ENCODE measurements at regions not wholly inside any gene's neighbourhood (a gene's known extent, or its start where the extent isn't known, plus 50 kb on each side); places are given as distances from the start of the nearest gene placed in this dataset.

DNA sequence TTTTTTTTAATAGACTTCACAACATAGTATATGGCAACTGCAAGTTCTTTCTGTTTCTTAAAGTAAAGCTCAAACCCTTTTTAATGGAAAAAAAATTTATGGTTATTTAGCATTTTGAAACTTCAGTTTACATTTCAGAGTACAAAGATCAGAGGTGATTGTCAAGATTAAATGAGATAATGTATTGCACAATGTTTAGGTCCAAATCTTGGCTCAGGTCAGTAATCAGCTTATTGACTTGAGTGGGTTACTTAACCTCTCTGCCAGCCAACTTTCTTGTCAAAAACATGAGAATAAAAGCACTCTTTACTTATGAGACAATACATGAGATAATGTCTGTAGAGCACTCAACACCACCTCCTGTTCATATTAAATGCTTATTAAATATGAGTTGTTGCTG, 345.1 kb upstream of the PTPRD start:
- FAIRE-seq: no peak
- DNase-seq (ENCODE audit: insufficient read length, low spot score): no peak

DNA sequence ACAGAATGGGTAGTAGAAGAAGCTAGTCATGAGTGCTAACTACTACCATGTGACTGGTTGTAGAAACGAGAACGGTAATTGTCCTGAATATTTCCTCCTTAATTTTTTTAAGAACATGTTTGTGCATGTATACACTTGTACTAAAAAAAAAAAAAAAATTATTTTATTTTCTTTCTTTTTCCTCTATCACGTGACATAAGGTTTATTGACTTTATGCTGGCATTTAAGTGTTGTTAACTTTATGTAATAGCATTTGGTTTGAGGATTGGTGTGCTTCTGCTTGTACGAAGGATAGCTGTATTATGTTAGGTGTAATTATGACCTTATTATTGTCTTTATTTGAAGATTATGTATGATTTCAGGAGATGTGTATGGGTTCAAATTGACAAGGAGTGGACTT, 349.1 kb upstream of the PTPRD start:
- DNase-seq (ENCODE audit: insufficient read length, low spot score): no peak
- FAIRE-seq: no peak

DNA sequence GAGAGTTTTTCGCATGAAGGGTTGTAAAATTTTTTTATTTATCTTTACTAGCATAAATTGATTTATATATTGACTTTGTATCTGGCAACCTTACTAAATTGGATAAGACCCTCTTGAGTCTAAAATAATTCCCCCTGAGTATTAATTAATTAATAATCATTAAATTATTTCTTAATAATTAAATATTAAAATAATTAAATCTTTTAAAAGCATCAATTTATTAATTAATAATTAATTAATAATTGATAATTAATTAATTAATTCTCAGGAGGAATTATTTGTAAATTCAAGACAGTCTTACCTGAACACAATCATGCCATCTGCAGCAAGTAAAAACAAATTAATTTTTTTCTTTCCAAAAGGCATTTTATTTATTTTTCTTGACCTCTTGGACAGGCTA, 370.4 kb upstream of the PTPRD start:
- DNase-seq (ENCODE audit: insufficient read length, low spot score) (no peak), FAIRE-seq (no peak)

DNA sequence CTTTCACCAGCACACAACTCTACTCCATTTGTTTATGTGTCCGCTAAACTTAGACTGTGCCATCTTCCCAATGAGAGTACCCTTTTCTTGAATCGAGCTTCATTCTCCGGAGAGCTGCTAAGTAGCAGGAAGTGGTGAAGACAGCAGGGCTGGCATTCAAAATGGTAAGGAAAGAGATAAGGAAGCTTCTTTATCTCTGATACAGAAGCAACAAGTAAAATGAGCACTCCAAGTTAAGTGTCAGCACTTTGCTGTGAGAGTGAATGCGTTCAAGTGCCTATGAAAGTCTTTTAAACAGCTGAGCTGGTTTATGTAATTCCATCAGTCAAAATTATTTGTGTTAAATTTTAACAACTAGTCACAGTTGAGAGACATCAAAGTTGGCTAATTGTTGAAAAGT, 386.8 kb upstream of the PTPRD start:
- FAIRE-seq: no peak
- no peak for DNase-seq (ENCODE audit: insufficient read length, low spot score)

DNA sequence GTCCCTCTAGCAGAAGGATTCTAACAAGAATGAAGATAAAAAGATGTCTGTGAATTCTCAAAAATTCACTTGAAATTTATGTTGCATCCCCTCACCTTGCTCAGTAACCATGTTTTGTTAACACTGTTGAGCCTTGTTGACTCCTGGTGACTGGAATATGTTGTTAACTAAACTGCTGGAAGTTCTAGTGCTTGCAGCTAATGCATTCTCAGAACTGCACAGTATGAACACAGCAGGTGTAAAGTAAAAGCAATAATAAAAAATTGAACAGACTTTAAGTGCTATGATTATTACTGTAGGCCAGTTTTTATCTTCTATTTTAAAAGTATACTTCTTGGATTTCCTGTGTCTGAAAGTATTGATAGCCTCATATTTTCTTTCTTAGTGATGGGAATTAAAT, 388.7 kb upstream of the PTPRD start:
- DNase-seq (ENCODE audit: insufficient read length, low spot score) (no peak), FAIRE-seq (no peak)

DNA sequence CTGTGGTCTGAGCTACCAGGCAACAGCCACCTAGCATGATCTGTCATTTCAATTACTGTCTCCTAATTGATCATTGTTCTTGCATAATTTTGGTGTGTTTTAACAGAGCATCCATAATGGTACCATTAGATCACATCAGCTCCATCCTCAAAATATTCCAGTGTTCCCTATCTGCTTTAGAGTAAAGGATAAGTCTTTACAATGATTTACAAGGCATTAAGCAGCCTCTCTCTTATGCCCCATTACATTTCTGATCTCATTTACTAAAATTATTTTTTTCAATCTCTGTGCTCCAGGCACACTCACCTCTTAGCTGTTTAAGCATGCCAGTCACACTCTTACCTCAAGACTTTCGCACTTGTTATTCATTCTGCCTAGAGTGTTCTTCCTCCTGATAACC, 389.9 kb upstream of the PTPRD start:
- DNase-seq (ENCODE audit: insufficient read length, low spot score) (no peak), FAIRE-seq (no peak)

DNA sequence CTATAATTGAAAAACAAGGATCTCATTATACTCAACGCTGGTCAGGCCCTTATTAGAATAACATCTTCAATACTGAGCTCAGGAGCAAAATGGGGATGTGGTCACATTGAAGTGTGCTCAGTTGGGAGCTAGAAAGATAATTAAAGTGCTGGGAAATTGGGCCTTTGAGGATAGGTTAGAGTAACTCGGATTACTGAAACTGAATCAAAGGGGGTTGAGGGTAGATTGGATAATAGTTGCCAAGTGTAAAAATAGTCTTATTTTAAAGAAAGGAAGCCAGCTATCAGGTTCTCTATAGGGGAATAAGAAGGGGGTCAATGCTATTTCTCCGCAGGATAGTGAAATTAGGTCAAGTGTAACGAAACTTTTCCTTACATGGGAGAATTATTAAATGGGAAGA, 391.0 kb upstream of the PTPRD start:
- DNase-seq (ENCODE audit: insufficient read length, low spot score) (no peak), FAIRE-seq (no peak)

DNA sequence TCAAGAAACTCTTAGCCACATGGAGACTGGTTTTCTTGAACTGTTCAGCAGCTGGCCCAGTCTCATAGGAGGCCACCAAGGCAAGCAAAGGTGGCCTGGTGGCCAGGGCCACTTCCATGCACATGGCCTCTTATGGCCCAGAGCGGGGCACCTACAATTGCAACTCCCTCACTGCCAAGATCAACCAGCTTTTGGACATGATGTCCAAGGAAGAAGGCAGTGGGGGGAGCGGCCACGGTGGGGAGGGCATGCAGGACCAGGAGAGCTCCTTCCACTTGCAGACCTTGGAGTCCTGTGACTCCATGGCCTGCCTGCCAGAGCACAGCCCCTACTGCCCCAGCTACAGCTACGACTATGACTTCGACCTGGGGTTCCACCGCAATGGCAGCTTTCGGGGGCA, 398.9 kb upstream of the PTPRD start:
- no peak for DNase-seq (ENCODE audit: insufficient read length, low spot score)
- no peak for FAIRE-seq

DNA sequence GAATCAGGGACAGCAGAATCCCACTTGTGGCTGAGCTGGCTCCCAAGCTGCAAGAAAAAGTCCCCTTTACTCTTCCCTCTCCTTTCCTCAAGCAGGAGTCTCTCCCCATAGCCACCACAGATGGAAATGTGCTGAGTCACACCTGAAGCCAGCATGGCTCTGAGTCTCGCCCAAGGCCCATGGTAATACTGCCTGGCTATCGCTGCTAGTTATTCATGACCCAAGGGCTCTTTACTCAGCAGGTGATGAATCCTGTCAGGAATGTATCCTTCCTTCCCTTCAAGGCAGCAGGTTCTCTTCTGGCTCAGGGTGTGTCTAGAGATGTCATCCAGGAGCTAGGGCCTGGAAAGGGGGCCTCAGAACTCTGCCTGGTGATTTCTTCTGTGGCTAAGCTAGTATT, 403.3 kb upstream of the PTPRD start:
- FAIRE-seq (no peak), DNase-seq (ENCODE audit: insufficient read length, low spot score) (no peak)

DNA sequence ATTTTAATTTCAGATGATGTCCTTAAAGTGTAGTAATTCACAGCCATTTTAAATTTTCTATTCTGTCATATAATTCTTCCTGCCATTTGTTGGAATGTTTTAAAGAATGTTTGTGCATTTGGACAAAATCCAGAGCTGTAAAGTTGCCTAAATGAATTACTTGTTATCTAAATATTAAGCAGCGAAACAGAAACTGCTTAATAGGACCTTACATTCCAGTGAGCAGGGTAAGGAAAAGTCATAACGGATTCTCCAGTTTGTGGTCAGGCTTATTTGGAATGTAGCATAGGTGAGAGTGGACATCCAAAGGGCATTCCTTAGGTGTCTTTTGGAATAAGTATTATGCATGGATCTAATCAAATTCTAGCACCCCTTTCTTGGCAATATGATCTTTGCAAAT, 410.4 kb upstream of the PTPRD start:
- FAIRE-seq (no peak), DNase-seq (ENCODE audit: insufficient read length, low spot score) (no peak)

DNA sequence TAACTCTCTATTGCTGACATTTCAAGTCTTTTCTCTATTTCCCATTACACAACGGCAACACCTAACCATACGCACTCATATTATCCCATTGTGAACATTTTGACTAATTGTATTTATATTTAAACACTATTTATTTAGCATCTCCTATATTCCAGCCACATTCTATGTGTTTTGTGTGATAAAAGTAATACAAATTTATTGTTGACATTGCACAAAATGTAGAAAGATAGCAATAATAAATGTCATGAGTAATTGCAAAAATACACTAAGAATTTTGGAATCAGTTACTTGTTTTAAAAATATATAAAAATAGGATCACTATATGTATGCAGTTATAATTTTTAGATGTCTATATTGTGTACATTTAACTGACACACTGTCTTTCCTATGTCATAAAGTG, 413.0 kb upstream of the PTPRD start:
- FAIRE-seq (no peak), DNase-seq (ENCODE audit: insufficient read length, low spot score) (no peak)

GRCh38 chr9:11038366-11038765, 425.6 kb upstream of the PTPRD start:
- DNase-seq (ENCODE audit: insufficient read length, low spot score): no peak

GRCh38 chr9:11039006-11039405, 426.2 kb upstream of the PTPRD start:
- DNase-seq (ENCODE audit: insufficient read length, low spot score) (no peak), FAIRE-seq (no peak)

More at GRCh38 chr9:11038366-11038765, 425.6 kb upstream of the PTPRD start:
- FAIRE-seq: no peak

DNA sequence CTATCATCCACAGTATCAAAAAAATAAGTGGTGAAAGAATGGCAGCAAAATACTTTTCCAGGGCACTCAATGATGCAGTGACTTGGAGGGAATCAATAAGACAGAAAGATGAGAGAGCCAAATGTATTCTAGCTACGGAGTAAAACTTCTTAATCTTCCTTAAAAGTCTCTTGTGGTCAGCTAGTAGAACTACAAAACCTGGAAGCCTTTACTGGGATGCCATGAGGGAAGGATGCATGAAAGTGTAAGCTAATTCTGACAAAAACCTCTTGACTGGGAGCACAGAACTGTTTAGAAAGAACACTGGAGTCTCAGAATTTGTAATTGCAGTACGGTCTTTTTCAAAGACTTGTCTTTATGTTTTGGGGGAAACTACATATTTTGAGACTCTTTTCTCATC, 432.8 kb upstream of the PTPRD start:
- FAIRE-seq: no peak
- DNase-seq (ENCODE audit: insufficient read length, low spot score): no peak

DNA sequence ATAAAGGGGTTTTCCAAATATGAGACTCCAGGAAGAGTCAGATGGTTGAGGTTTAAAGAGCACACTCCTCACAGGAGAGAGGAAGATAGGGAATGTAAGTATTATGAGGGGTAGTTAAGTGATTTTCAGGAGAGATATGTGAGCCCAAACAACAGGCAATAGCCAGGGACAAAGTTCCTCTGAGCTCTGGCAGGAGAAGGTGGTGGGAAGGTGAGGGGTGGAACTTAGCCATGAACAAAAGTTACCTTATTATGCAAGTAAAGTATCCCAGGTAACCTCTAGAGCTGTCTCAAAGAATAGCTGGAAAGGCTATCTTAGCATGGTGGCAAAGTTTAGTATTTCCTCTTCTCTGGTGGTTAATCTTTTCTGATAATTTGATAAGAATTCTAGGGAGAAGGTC, 450.5 kb upstream of the PTPRD start:
- FAIRE-seq (no peak), DNase-seq (ENCODE audit: insufficient read length, low spot score) (no peak)

DNA sequence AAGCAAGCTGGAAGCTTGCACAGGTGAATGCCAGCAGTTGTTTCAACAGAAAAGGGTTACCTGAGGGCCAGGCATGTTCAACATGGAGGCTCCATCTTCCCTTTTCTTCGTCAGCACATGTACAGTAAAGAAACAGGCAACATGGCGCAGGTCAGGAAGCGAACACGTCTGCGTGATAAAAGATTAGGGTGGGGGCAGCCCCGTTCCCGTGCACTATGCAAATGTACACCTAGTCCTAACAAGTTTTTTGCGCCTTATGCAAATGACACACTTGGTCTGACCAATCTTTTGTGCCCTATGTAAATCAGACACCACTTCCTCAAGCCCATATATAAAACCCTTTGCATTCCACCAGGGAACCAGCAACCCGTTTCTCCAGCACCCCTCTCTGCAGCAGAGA, 452.1 kb upstream of the PTPRD start:
- no peak for FAIRE-seq
- DNase-seq (ENCODE audit: insufficient read length, low spot score): no peak

DNA sequence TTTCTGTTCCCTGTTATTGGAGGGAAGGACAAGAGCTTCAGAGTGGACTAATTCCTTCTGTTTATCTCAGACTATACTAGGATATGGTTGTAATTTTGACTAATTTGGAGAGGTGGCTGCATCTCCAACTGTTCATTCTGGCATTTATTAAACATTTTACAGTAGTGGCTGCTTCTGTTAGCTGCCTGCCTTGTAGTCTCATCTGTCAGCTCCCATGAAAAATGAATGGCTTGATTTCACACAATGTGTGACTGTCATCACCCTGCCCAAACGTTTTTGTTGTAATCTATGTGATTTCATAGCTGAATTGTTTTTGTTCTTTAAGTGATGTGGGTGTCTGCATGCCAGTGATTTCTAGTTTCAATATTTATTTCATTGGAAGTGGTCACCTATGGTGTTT, 459.4 kb upstream of the PTPRD start:
- DNase-seq (ENCODE audit: insufficient read length, low spot score) (no peak), FAIRE-seq (no peak)

DNA sequence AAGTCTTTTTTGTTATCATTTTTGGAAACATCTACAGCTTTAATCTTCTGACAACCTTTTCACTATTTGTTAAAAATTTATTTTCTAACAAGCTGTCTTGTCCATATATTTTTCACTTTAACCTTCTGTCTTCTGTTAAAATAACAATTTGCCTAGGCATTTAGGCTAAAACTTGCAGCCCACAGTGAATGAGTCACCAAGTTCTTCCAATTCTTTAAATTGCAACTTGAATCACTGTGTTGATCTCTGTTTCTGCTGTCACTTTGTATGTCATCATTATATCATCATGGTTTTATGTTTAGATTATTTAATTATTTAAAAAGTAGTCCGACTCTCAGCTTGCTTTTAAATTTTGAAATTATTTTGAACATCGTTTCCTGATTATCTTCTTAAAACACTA, 473.8 kb upstream of the PTPRD start:
- FAIRE-seq: no peak

GRCh38 chr9:11088821-11089374, 476.1 kb upstream of the PTPRD start:
- no peak for DNase-seq (ENCODE audit: insufficient read length, low spot score)
- no peak for FAIRE-seq

More for the DNA sequence above, 473.8 kb upstream of the PTPRD start:
- no peak for DNase-seq (ENCODE audit: insufficient read length, low spot score)

DNA sequence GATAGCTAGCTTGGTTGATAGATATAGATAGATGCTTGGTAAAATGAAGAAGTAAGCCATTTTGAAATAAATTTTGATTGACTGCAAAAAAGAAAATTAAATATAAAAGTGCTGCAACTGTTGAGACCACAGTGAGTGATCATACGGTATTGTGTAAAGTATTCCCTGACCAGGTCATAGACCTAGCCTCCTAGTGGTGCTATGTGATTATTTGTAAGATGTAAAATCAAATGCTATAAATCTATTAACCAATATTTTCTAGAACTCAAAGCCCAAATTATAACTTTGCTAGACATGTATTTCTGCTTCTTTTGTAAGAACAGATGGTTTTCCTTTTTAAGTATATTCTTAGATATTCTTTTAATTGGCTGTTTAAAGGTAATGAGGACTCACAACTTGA, 480.2 kb upstream of the PTPRD start:
- FAIRE-seq (no peak), DNase-seq (ENCODE audit: insufficient read length, low spot score) (no peak)

GRCh38 chr9:11097020-11097419, 484.2 kb upstream of the PTPRD start:
- no peak for DNase-seq (ENCODE audit: insufficient read length, low spot score)
- FAIRE-seq: no peak

GRCh38 chr9:11103525-11103924, 490.7 kb upstream of the PTPRD start:
- DNase-seq (ENCODE audit: insufficient read length, low spot score): no peak
- FAIRE-seq: no peak

DNA sequence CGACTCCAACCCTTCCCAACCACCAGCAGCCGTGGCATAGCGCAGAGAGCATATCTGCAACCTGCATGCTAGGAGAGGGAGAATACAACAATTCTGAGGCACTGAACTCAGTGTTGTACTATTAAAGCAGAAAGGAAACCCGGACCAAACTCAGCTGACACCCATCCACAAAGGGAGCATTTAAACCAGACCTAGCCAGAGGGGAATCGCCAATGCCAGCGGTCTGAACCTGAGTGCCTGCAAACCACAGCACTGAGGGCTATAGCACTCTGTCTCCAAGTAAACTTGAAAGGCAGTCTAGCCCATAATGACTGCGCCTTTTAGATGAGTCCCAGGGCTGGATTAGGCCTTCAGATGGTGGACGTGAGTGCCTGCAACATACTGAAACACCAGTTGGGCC, 494.4 kb upstream of the PTPRD start:
- no peak for FAIRE-seq

GRCh38 chr9:11128156-11128555, 515.4 kb upstream of the PTPRD start:
- FAIRE-seq: no peak

More for the DNA sequence above, 494.4 kb upstream of the PTPRD start:
- no peak for DNase-seq (ENCODE audit: insufficient read length, low spot score)

More at GRCh38 chr9:11128156-11128555, 515.4 kb upstream of the PTPRD start:
- DNase-seq (ENCODE audit: insufficient read length, low spot score): no peak

All from GM19239 (cell line).